Omental fat pad (tissue), 3 donors: ENCODE measurements at regions not wholly inside any gene's neighbourhood (a gene's known extent, or its start where the extent isn't known, plus 50 kb on each side); places are given as distances from the start of the nearest gene placed in this dataset.

Source experiments
- ATAC-seq: fragments of 150-250 bp; one replicate; pipeline ENCODE4 v1.9.1; 2016; ENCODE audit warnings: mild to moderate bottlenecking, moderate library complexity; ENCODE audit not compliant: low FRiP score
- DNase-seq: peaks from one replicate; pipeline ENCODE4 v3.0.0-alpha.2; 2019; ENCODE audit warnings: low spot score
- CTCF ChIP-seq, 3 donors: fragments of 450-650 bp; IDR thresholded peaks; one replicate each; pipeline ENCODE4 v1.5.1; 2016 to 2017; ENCODE audit warnings: antibody characterized with exemption in 3 of 3, mild to moderate bottlenecking in 3 of 3, moderate library complexity in 2 of 3

GRCh38 chr11:88398372-88398771, 60.8 kb upstream of the CTSC start:
- no peak for DNase-seq
- TF ChIP-seq CTCF (IDR thresholded peaks at IDR 0.05), result no peak
- no peak for ATAC-seq

GRCh38 chr11:88390254-88390653, 52.7 kb upstream of the CTSC start:
- no peak for TF ChIP-seq CTCF (IDR thresholded peaks at IDR 0.05)
- no peak for DNase-seq
- ATAC-seq, result no peak

DNA sequence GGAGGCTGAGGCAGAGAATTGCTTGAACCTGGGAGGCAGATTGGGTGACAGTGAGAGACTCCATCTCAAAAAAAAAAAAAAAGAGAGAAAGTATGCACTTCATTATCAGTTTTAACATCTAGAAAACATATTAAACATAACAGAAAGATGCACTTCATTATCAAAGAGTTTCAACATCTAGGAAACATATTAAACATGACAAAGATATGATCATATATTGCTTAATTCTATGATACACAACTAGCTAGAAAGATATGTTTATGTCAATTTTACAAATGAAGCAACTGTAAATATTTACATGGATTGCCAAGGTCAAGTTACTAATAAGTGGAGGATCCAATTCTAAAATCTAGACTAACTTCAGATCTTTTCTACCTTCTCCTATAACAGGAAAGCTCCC, 50.4 kb upstream of the CTSC start:
- no peak for TF ChIP-seq CTCF (IDR thresholded peaks at IDR 0.05)
- DNase-seq, result no peak
- no peak for ATAC-seq
